ENCODE measurements at regions not wholly inside any gene's neighbourhood (a gene's known extent, or its start where the extent isn't known, plus 50 kb on each side); places are given as distances from the start of the nearest gene placed in this dataset.

GRCh38 chr2:120525056-120526046 lies 179.4 kb downstream of the INHBB start:
- H3K9me3 ChIP-seq (ENCODE audit: control insufficient read depth in 2 of 2, insufficient read depth in 1 of 2, low read depth in 1 of 2, low read length in 1 of 2): peaks cover 0 to 2% of the 10 kb centered on the region in 2 donors
- peak overlapping the region in 1 of 3 donors; percentile 43 for H3K27ac ChIP-seq (ENCODE audit: low read depth in 1 of 3, low read length in 2 of 3)
- DNase-seq (peak in 1 of 2 donors; percentile 52), FAIRE-seq (no peak)
- 42 to 52% (median 49%) methylated on average over 18 of the region's 18 CpGs for WGBS, 3 donors
- no peaks in the 10 kb centered on the region for H3K36me3 ChIP-seq (ENCODE audit: control insufficient read depth in 3 of 3, insufficient read depth in 2 of 3, low read depth in 1 of 3, low read length in 3 of 3)
- H3K4me1 ChIP-seq (ENCODE audit: control insufficient read depth in 3 of 3, insufficient read depth in 2 of 3, low read depth in 1 of 3, low read length in 2 of 3): peaks cover 0 to 10% (median 0%) of the 10 kb centered on the region in 3 donors
- H3K27me3 ChIP-seq (ENCODE audit: control insufficient read depth in 3 of 3, insufficient read depth in 3 of 3, low read length in 3 of 3): peaks cover 0 to 40% (median 0%) of the 10 kb centered on the region in 3 donors
- H3K4me3 ChIP-seq (ENCODE audit: low read depth in 1 of 3, low read length in 3 of 3): no peak overlapping the region

GRCh38 chr2:120526047-120526562 lies 180.2 kb downstream of the INHBB start:
- H3K27me3 ChIP-seq (ENCODE audit: control insufficient read depth in 3 of 3, insufficient read depth in 3 of 3, low read length in 3 of 3): peaks cover 0 to 37% (median 0%) of the 10 kb centered on the region in 3 donors
- FAIRE-seq: no peak

GRCh38 chr2:120526997-120527945 lies 181.3 kb downstream of the INHBB start:
- 68 to 79% (median 72%) methylated on average over 16 to 18 of the region's 18 CpGs for WGBS, 3 donors
- DNase-seq: no peak
- Histone ChIP-seq H3K27ac (ENCODE audit: low read depth in 1 of 3, low read length in 2 of 3) (no peak overlapping the region), H3K27me3 (ENCODE audit: control insufficient read depth in 3 of 3, insufficient read depth in 3 of 3, low read length in 3 of 3) (peaks cover 0 to 25% (median 0%) of the 10 kb centered on the region in 3 donors), H3K4me3 (ENCODE audit: low read depth in 1 of 3, low read length in 3 of 3) (no peak overlapping the region), H3K4me1 (ENCODE audit: control insufficient read depth in 3 of 3, insufficient read depth in 2 of 3, low read depth in 1 of 3, low read length in 2 of 3) (peaks cover 0 to 9% (median 0%) of the 10 kb centered on the region in 3 donors), H3K9me3 (ENCODE audit: control insufficient read depth in 2 of 2, insufficient read depth in 1 of 2, low read depth in 1 of 2, low read length in 1 of 2) (no peaks in the 10 kb centered on the region), H3K36me3 (ENCODE audit: control insufficient read depth in 3 of 3, insufficient read depth in 2 of 3, low read depth in 1 of 3, low read length in 3 of 3) (no peaks in the 10 kb centered on the region)
- no peak for FAIRE-seq

More at GRCh38 chr2:120526047-120526562, 180.2 kb downstream of the INHBB start:
- Histone ChIP-seq H3K27ac (ENCODE audit: low read depth in 1 of 3, low read length in 2 of 3) (peak overlapping the region in 1 of 3 donors; percentile 43), H3K9me3 (ENCODE audit: control insufficient read depth in 2 of 2, insufficient read depth in 1 of 2, low read depth in 1 of 2, low read length in 1 of 2) (no peaks in the 10 kb centered on the region), H3K4me3 (ENCODE audit: low read depth in 1 of 3, low read length in 3 of 3) (no peak overlapping the region), H3K36me3 (ENCODE audit: control insufficient read depth in 3 of 3, insufficient read depth in 2 of 3, low read depth in 1 of 3, low read length in 3 of 3) (no peaks in the 10 kb centered on the region), H3K4me1 (ENCODE audit: control insufficient read depth in 3 of 3, insufficient read depth in 2 of 3, low read depth in 1 of 3, low read length in 2 of 3) (peaks cover 0 to 10% (median 0%) of the 10 kb centered on the region in 3 donors)
- 62 to 71% (median 67%) methylated on average over 16 of the region's 16 CpGs for WGBS, 3 donors
- no peak for DNase-seq

- Histone ChIP-seq H3K9me3 (ENCODE audit: control insufficient read depth in 2 of 2, insufficient read depth in 1 of 2, low read depth in 1 of 2, low read length in 1 of 2) (no peaks in the 10 kb centered on the region), H3K4me1 (ENCODE audit: control insufficient read depth in 3 of 3, insufficient read depth in 2 of 3, low read depth in 1 of 3, low read length in 2 of 3) (peaks cover 0 to 7% (median 0%) of the 10 kb centered on the region in 3 donors), H3K4me3 (ENCODE audit: low read depth in 1 of 3, low read length in 3 of 3) (no peak overlapping the region), H3K36me3 (ENCODE audit: control insufficient read depth in 3 of 3, insufficient read depth in 2 of 3, low read depth in 1 of 3, low read length in 3 of 3) (no peaks in the 10 kb centered on the region), H3K27me3 (ENCODE audit: control insufficient read depth in 3 of 3, insufficient read depth in 3 of 3, low read length in 3 of 3) (peaks cover 0 to 16% (median 0%) of the 10 kb centered on the region in 3 donors), H3K27ac (ENCODE audit: low read depth in 1 of 3, low read length in 2 of 3) (no peak overlapping the region)
- FAIRE-seq (no peak), DNase-seq (peak in 1 of 2 donors; percentile 9)
- 35 to 53% (median 49%) methylated on average over 11 of the region's 11 CpGs for WGBS, 3 donors
Observed at GRCh38 chr2:120528051-120528692, 182.2 kb downstream of the INHBB start.

GRCh38 chr2:120528693-120529076 lies 182.7 kb downstream of the INHBB start:
- Histone ChIP-seq H3K4me1 (ENCODE audit: control insufficient read depth in 3 of 3, insufficient read depth in 2 of 3, low read depth in 1 of 3, low read length in 2 of 3) (peaks cover 0 to 7% (median 0%) of the 10 kb centered on the region in 3 donors), H3K27me3 (ENCODE audit: control insufficient read depth in 3 of 3, insufficient read depth in 3 of 3, low read length in 3 of 3) (peaks cover 0 to 14% (median 0%) of the 10 kb centered on the region in 3 donors), H3K27ac (ENCODE audit: low read depth in 1 of 3, low read length in 2 of 3) (no peak overlapping the region), H3K4me3 (ENCODE audit: low read depth in 1 of 3, low read length in 3 of 3) (no peak overlapping the region), H3K36me3 (ENCODE audit: control insufficient read depth in 3 of 3, insufficient read depth in 2 of 3, low read depth in 1 of 3, low read length in 3 of 3) (no peaks in the 10 kb centered on the region), H3K9me3 (ENCODE audit: control insufficient read depth in 2 of 2, insufficient read depth in 1 of 2, low read depth in 1 of 2, low read length in 1 of 2) (no peaks in the 10 kb centered on the region)
- 81 to 86% (median 85%) methylated on average over 7 of the region's 7 CpGs for WGBS, 3 donors
- DNase-seq (no peak), FAIRE-seq (no peak)

GRCh38 chr2:120530781-120531180 lies 184.8 kb downstream of the INHBB start:
- Histone ChIP-seq H3K9me3 (ENCODE audit: control insufficient read depth in 2 of 2, insufficient read depth in 1 of 2, low read depth in 1 of 2, low read length in 1 of 2) (no peaks in the 10 kb centered on the region), H3K36me3 (ENCODE audit: control insufficient read depth in 3 of 3, insufficient read depth in 2 of 3, low read depth in 1 of 3, low read length in 3 of 3) (no peaks in the 10 kb centered on the region), H3K4me3 (ENCODE audit: low read depth in 1 of 3, low read length in 3 of 3) (no peak overlapping the region), H3K4me1 (ENCODE audit: control insufficient read depth in 3 of 3, insufficient read depth in 2 of 3, low read depth in 1 of 3, low read length in 2 of 3) (no peaks in the 10 kb centered on the region), H3K27ac (ENCODE audit: low read depth in 1 of 3, low read length in 2 of 3) (no peak overlapping the region), H3K27me3 (ENCODE audit: control insufficient read depth in 3 of 3, insufficient read depth in 3 of 3, low read length in 3 of 3) (peaks cover 0 to 12% (median 0%) of the 10 kb centered on the region in 3 donors)
- WGBS, 3 donors: 89 to 93% (median 92%) methylated on average over 4 of the region's 4 CpGs
- DNase-seq (no peak), FAIRE-seq (no peak)

GRCh38 chr2:120531365-120531764 lies 185.4 kb downstream of the INHBB start:
- DNase-seq (no peak), FAIRE-seq (no peak)
- H3K9me3 ChIP-seq (ENCODE audit: control insufficient read depth in 2 of 2, insufficient read depth in 1 of 2, low read depth in 1 of 2, low read length in 1 of 2): no peaks in the 10 kb centered on the region
- H3K27me3 ChIP-seq (ENCODE audit: control insufficient read depth in 3 of 3, insufficient read depth in 3 of 3, low read length in 3 of 3): peaks cover 0 to 12% (median 0%) of the 10 kb centered on the region in 3 donors
- H3K27ac ChIP-seq (ENCODE audit: low read depth in 1 of 3, low read length in 2 of 3): no peak overlapping the region
- no peak overlapping the region for H3K4me3 ChIP-seq (ENCODE audit: low read depth in 1 of 3, low read length in 3 of 3)
- no peaks in the 10 kb centered on the region for H3K36me3 ChIP-seq (ENCODE audit: control insufficient read depth in 3 of 3, insufficient read depth in 2 of 3, low read depth in 1 of 3, low read length in 3 of 3)
- no peaks in the 10 kb centered on the region for H3K4me1 ChIP-seq (ENCODE audit: control insufficient read depth in 3 of 3, insufficient read depth in 2 of 3, low read depth in 1 of 3, low read length in 2 of 3)
